Lung (tissue), 11 donors: ENCODE measurements at regions not wholly inside any gene's neighbourhood (a gene's known extent, or its start where the extent isn't known, plus 50 kb on each side); places are given as distances from the start of the nearest gene placed in this dataset.
A peak's percentile ranks its signal among the peaks of the same experiment; 100 is the strongest.

Source experiments
- ATAC-seq: fragments of 200-7000 bp; cut with Tn5 transposase; one replicate; pipeline ENCODE4 v1.9.1; 2020; ENCODE audit warnings: moderate number of reproducible peaks; ENCODE audit not compliant: insufficient read depth, low FRiP score
- DNase-seq, 3 donors: peaks; one replicate each; pipeline ENCODE4 v3.0.0-alpha.2; 2013 to 2017
- H3K27ac ChIP-seq, 2 donors: one replicate each; pipeline ENCODE4 v1.5.1; 2013; ENCODE audit warnings: mild to moderate bottlenecking in 2 of 2, moderate library complexity in 2 of 2, control low read depth in 1 of 2, inconsistent platforms in 1 of 2, low read depth in 1 of 2, low read length in 1 of 2
- H3K27me3 ChIP-seq, 3 donors: one replicate each; pipeline ENCODE4 v1.5.1; 2013; ENCODE audit warnings: low read length in 2 of 3; ENCODE audit not compliant: control insufficient read depth in 3 of 3, insufficient read depth in 3 of 3
- H3K36me3 ChIP-seq, 4 donors: one replicate each; pipeline ENCODE4 v1.5.1; 2013; ENCODE audit warnings: low read length in 4 of 4, mild to moderate bottlenecking in 1 of 4, moderate library complexity in 1 of 4; ENCODE audit not compliant: control insufficient read depth in 4 of 4, insufficient read depth in 4 of 4
- H3K4me1 ChIP-seq, 5 donors: one replicate each; pipeline ENCODE4 v1.5.1; 2013; ENCODE audit warnings: low read length in 5 of 5, mild to moderate bottlenecking in 2 of 5, moderate library complexity in 1 of 5; ENCODE audit not compliant: control insufficient read depth in 5 of 5, insufficient read depth in 5 of 5
- H3K4me3 ChIP-seq: one replicate; pipeline ENCODE4 v1.5.1; 2013; ENCODE audit warnings: mild to moderate bottlenecking, control low read depth, moderate library complexity
- H3K9ac ChIP-seq, 2 donors: one replicate each; pipeline ENCODE4 v1.5.1; 2013; ENCODE audit warnings: low read length in 2 of 2, control low read depth in 1 of 2; ENCODE audit not compliant: insufficient read depth in 1 of 2
- H3K9me3 ChIP-seq, 4 donors: one replicate each; pipeline ENCODE4 v1.5.1; 2013; ENCODE audit warnings: low read length in 3 of 4, mild to moderate bottlenecking in 1 of 4, moderate library complexity in 1 of 4; ENCODE audit not compliant: control insufficient read depth in 4 of 4, insufficient read depth in 3 of 4
- CTCF ChIP-seq: IDR thresholded peaks from 2 replicates; pipeline ENCODE4 v1.5.1; 2012; ENCODE audit warnings: mild to moderate bottlenecking; ENCODE audit errors: control extremely low read depth, extremely low read depth
- WGBS, 2 donors: extraction: QIAGEN DNeasy Blood & Tissue Kit; methylation state at CpG; one replicate each; pipeline ENCODE4 v1.1.7; 2013; 5-methylcytosine and 5-hydroxymethylcytosine counted together
- donor health status: control.
- donor health status: control.
- donor health status: Bipolar disorder and iron deficiency.
- donor health status: healthy.
- donor health status: DM: yes; HTN: yes; CAD: no.

DNA sequence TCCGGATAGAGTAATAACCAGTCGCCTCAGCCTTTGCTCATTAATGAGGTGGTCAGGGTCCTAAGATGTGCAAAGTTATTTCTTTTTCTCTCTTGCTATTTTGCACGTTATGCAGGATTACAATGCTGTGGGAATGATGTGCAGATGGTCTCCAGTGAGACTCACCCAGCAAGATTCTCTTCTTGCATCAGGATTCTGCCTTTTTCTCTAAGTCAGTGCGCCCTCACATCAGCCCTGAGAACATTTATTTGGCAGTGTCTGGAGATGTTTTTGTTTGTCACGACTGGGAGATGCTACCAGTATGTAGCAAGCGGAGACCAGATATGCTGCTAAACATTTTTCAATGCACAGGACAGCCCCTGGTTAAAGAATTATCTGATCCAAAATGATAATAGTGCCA lies 280.3 kb upstream of the WWC1 start:
- Histone ChIP-seq H3K27me3 (no peaks in the 10 kb centered on the region), H3K36me3 (no peaks in the 10 kb centered on the region), H3K9ac (no peak overlapping the region), H3K4me3 (no peak overlapping the region), H3K9me3 (peaks cover 0 to 1% (median 0%) of the 10 kb centered on the region in 4 donors), H3K27ac (no peak overlapping the region), H3K4me1 (peaks cover 0 to 28% (median 10%) of the 10 kb centered on the region in 5 donors)
- ATAC-seq (no peak), DNase-seq (peak in 1 of 3 donors; percentile 45)
- WGBS, 2 donors: 70 to 87% methylated on average over 6 of the region's 6 CpGs
- TF ChIP-seq CTCF: no peak

DNA sequence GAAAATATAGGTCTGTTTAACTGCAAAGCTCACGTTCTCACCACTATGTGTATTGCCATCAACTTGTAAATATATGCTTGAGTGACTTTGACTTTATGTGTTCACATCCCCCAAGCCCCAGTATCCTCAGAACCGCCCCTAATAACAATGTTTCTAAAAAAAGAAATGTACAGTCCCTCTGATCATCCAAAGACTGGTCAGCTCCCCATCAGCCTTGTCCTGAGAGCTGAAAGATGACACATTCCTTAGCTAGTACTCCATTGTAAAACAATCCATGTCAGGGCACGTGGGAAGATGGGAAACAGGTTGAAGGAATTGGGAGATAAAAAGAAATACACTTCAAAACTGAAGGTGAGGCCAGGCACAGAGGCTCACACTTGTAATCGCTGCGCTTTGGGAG lies 279.4 kb upstream of the WWC1 start:
- Histone ChIP-seq H3K27ac (no peak overlapping the region), H3K27me3 (no peaks in the 10 kb centered on the region), H3K9me3 (peaks cover 0 to 1% (median 0%) of the 10 kb centered on the region in 4 donors), H3K4me3 (no peak overlapping the region), H3K36me3 (no peaks in the 10 kb centered on the region), H3K9ac (no peak overlapping the region), H3K4me1 (peaks cover 0 to 19% (median 4%) of the 10 kb centered on the region in 5 donors)
- WGBS, 2 donors: 67 to 88% methylated on average over 5 of the region's 5 CpGs
- DNase-seq (no peak), ATAC-seq (no peak)
- TF ChIP-seq CTCF: no peak

GRCh38 chr5:168013546-168013945 lies 277.9 kb upstream of the WWC1 start:
- H3K27me3 ChIP-seq: no peaks in the 10 kb centered on the region
- H3K36me3 ChIP-seq: no peaks in the 10 kb centered on the region
- TF ChIP-seq CTCF: no peak
- H3K9me3 ChIP-seq: peaks cover 0 to 1% (median 0%) of the 10 kb centered on the region in 4 donors
- H3K4me1 ChIP-seq: peaks cover 0 to 21% (median 4%) of the 10 kb centered on the region in 5 donors
- 94 to 97% methylated on average over 4 of the region's 4 CpGs for WGBS, 2 donors
- H3K4me3 ChIP-seq: no peak overlapping the region
- ATAC-seq (no peak), DNase-seq (peak in 1 of 3 donors; percentile 39)
- H3K27ac ChIP-seq: no peak overlapping the region
- no peak overlapping the region for H3K9ac ChIP-seq
